ENCODE measurements at regions not wholly inside any gene's neighbourhood (a gene's known extent, or its start where the extent isn't known, plus 50 kb on each side); places are given as distances from the start of the nearest gene placed in this dataset.
"Not testable (repeated sequence)": the region's sequence is repeated elsewhere in the genome, so short reads cannot be mapped to it uniquely, and the experiment has no call there.

- no peak for DNase-seq (ENCODE audit: low read depth)
These were observed 223.9 kb downstream of the LY86 start for GRCh38 chr6:6812427-6812826.

GRCh38 chr6:6815732-6816131 lies 227.2 kb downstream of the LY86 start:
- DNase-seq (ENCODE audit: low read depth) = no peak

- DNase-seq (ENCODE audit: low read depth) = no peak
These were observed 228.2 kb downstream of the LY86 start for GRCh38 chr6:6816716-6817115.

- no peak for DNase-seq (ENCODE audit: low read depth)
These were observed 229.6 kb downstream of the LY86 start for GRCh38 chr6:6818078-6818639.

GRCh38 chr6:6820641-6821238 lies 232.2 kb downstream of the LY86 start:
- DNase-seq (ENCODE audit: low read depth) = no peak

- no peak for DNase-seq (ENCODE audit: low read depth)
These were observed 233.2 kb downstream of the LY86 start for GRCh38 chr6:6821639-6822261.

GRCh38 chr6:6823030-6823429 lies 234.5 kb downstream of the LY86 start:
- no peak for DNase-seq (ENCODE audit: low read depth)

GRCh38 chr6:6823568-6824224 lies 235.2 kb downstream of the LY86 start:
- DNase-seq (ENCODE audit: low read depth) = no peak

- no peak for DNase-seq (ENCODE audit: low read depth)
These were observed 235.9 kb downstream of the LY86 start for GRCh38 chr6:6824381-6824780.

GRCh38 chr6:6825193-6825784 lies 236.8 kb downstream of the LY86 start:
- no peak for DNase-seq (ENCODE audit: low read depth)

- DNase-seq (ENCODE audit: low read depth) = no peak
These were observed 237.8 kb downstream of the LY86 start for GRCh38 chr6:6826095-6826901.

- DNase-seq (ENCODE audit: low read depth) = no peak
These were observed 238.4 kb downstream of the LY86 start for GRCh38 chr6:6826961-6827360.

GRCh38 chr6:6829872-6830685 lies 241.6 kb downstream of the LY86 start:
- no peak for DNase-seq (ENCODE audit: low read depth)

- not testable (repeated sequence) for DNase-seq (ENCODE audit: low read depth)
These were observed 242.2 kb downstream of the LY86 start for GRCh38 chr6:6830686-6831063.

GRCh38 chr6:6832439-6832838 lies 243.9 kb downstream of the LY86 start:
- no peak for DNase-seq (ENCODE audit: low read depth)

- no peak for DNase-seq (ENCODE audit: low read depth)
These were observed 246.1 kb downstream of the LY86 start for GRCh38 chr6:6834356-6835222.

GRCh38 chr6:6835223-6835503 lies 246.6 kb downstream of the LY86 start:
- no peak for DNase-seq (ENCODE audit: low read depth)

GRCh38 chr6:6836609-6837406 lies 248.3 kb downstream of the LY86 start:
- DNase-seq (ENCODE audit: low read depth) = no peak

GRCh38 chr6:6837541-6838080 lies 249.1 kb downstream of the LY86 start:
- DNase-seq (ENCODE audit: low read depth) = no peak

Data from stimulated activated CD8-positive, alpha-beta memory T cell treated with anti-CD3 and anti-CD28 coated beads, Interleukin-12 subunit alpha, Interleukin-12 subunit beta, amount 100 ng/mL, for 4 hours (primary cell).